Astrocyte of the cerebellum (primary cell): ENCODE measurements at regions not wholly inside any gene's neighbourhood (a gene's known extent, or its start where the extent isn't known, plus 50 kb on each side); places are given as distances from the start of the nearest gene placed in this dataset.

Source experiments
- DNase-seq: peaks from one replicate; pipeline ENCODE4 v3.0.0-alpha.2; 2011; ENCODE audit warnings: low read depth
- H3K4me3 ChIP-seq: 2 replicates; pipeline ENCODE4 v1.5.1; 2011; ENCODE audit warnings: mild to moderate bottlenecking, low read depth, low read length, moderate library complexity
- CTCF ChIP-seq: IDR thresholded peaks from 2 replicates; pipeline ENCODE4 v1.5.1; 2012; ENCODE audit warnings: low read length, low read depth, moderate library complexity, mild to moderate bottlenecking; ENCODE audit errors: missing control alignments
- in situ Hi-C: cut with HindIII; loops from 2 replicates; pipeline ENCODE4 v1.10.0; 2017; ENCODE audit warnings: low sequenced_read_pairs

- no peak for TF ChIP-seq CTCF
- in situ Hi-C loops: no loop called here
- no peak overlapping the region for H3K4me3 ChIP-seq
- no peak for DNase-seq
Observed at GRCh38 chr4:161132715-161133425, 1030.9 kb downstream of the FSTL5 start.

GRCh38 chr4:161121451-161121850 is 1042.3 kb downstream of the FSTL5 start:
- H3K4me3 ChIP-seq: no peak overlapping the region
- no peak for DNase-seq
- in situ Hi-C loops: no loop called here
- TF ChIP-seq CTCF: no peak

DNA sequence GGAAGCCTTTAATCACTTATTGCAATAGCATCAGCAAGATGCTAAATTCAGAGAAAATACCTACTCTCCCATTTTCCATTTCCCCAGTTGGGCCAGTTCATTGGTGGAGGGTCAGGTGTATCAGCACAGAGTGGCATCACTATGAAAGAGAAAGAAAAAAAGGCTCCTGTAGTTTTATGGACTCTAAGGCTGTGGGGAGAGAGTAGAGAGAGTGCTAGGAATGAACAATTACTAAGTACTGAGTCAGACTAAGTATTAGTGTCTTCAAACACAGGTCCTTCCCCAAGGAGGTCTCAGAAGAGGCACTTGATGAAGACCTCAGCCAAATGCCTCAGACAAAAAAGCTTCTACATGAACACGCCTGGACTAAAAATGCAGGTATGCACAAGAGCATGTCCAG is 1061.9 kb downstream of the FSTL5 start:
- TF ChIP-seq CTCF: no peak
- in situ Hi-C loops: no loop called here
- H3K4me3 ChIP-seq: no peak overlapping the region
- DNase-seq: no peak

DNA sequence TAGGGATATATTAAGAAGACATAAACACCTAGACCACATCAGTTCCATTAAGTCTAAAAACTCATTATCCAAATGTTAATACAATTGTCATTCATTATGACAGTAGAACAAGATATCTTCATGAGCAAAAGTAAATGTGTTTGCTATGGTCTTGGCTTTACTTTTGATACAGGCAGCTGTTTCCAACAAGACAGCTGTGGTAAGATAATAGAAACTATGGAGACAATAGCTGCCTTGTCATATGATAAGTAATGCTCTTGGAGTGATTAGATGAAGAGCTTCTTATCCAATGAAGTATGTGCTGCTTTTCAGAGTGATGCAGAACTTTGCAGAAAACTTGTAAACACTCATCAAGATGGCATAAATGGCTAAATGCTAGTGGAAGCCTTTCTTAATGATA is 1066.0 kb downstream of the FSTL5 start:
- TF ChIP-seq CTCF: no peak
- in situ Hi-C loops: no loop called here

GRCh38 chr4:161061046-161061445 is 1102.8 kb downstream of the FSTL5 start:
- DNase-seq: no peak
- no peak overlapping the region for H3K4me3 ChIP-seq
- no peak for TF ChIP-seq CTCF
- in situ Hi-C loops: no loop called here

More for the DNA sequence above, 1066.0 kb downstream of the FSTL5 start:
- H3K4me3 ChIP-seq: no peak overlapping the region
- no peak for DNase-seq
